ENCODE measurements at regions not wholly inside any gene's neighbourhood (a gene's known extent, or its start where the extent isn't known, plus 50 kb on each side); places are given as distances from the start of the nearest gene placed in this dataset.

- no peak for TF ChIP-seq ZNF318 (CRISPR knock-in tag; IDR thresholded peaks at IDR 0.05)
- TF ChIP-seq ZNF777 (CRISPR knock-in tag; IDR thresholded peaks at IDR 0.05): no peak
- no peak for TF ChIP-seq PATZ1 (CRISPR knock-in tag; IDR thresholded peaks at IDR 0.05)
Observed at GRCh38 chr1:8113262-8114220, 87.4 kb upstream of the ERRFI1 start (continued).
